Fibroblast of the aortic adventitia (primary cell): ENCODE measurements at regions not wholly inside any gene's neighbourhood (a gene's known extent, or its start where the extent isn't known, plus 50 kb on each side); places are given as distances from the start of the nearest gene placed in this dataset.
"Not testable (repeated sequence)": the region's sequence is repeated elsewhere in the genome, so short reads cannot be mapped to it uniquely, and the experiment has no call there.

Source experiments
- DNase-seq: peaks from one replicate; pipeline ENCODE4 v3.0.0-alpha.2; 2010; ENCODE audit warnings: low read depth
- H3K4me3 ChIP-seq: 2 replicates; pipeline ENCODE4 v1.5.1; 2011; ENCODE audit warnings: low read depth, mild to moderate bottlenecking, control low read depth, low read length, moderate library complexity
- TF ChIP-seq, protein P1 (sequence below): IDR thresholded peaks from 2 replicates; pipeline ENCODE4 v1.5.1; 2011; ENCODE audit warnings: mild to moderate bottlenecking, low read length, control low read depth, inconsistent platforms; ENCODE audit not compliant: insufficient read depth

DNA sequence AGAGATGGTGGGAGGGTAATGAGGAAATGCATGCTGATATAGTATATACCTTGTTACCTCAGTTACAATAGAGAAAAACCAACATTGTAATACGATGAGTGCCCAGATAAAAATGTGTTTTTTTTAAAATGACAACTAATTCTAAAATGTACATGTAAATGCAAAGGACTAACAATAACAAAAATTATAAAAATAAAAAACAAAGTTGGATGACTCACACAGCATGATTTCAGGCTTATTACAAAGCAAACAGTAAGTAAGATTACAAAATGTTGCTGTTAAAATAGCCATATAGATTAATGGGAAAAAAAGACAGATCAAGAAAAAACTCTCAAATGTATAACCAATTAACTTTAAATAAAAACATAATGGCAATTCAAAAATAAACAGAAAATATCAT is 1099.4 kb downstream of the FSCB start:
- TF ChIP-seq, protein P1, sequence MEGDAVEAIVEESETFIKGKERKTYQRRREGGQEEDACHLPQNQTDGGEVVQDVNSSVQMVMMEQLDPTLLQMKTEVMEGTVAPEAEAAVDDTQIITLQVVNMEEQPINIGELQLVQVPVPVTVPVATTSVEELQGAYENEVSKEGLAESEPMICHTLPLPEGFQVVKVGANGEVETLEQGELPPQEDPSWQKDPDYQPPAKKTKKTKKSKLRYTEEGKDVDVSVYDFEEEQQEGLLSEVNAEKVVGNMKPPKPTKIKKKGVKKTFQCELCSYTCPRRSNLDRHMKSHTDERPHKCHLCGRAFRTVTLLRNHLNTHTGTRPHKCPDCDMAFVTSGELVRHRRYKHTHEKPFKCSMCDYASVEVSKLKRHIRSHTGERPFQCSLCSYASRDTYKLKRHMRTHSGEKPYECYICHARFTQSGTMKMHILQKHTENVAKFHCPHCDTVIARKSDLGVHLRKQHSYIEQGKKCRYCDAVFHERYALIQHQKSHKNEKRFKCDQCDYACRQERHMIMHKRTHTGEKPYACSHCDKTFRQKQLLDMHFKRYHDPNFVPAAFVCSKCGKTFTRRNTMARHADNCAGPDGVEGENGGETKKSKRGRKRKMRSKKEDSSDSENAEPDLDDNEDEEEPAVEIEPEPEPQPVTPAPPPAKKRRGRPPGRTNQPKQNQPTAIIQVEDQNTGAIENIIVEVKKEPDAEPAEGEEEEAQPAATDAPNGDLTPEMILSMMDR = no peak
- no peak overlapping the region for H3K4me3 ChIP-seq
- DNase-seq = no peak

DNA sequence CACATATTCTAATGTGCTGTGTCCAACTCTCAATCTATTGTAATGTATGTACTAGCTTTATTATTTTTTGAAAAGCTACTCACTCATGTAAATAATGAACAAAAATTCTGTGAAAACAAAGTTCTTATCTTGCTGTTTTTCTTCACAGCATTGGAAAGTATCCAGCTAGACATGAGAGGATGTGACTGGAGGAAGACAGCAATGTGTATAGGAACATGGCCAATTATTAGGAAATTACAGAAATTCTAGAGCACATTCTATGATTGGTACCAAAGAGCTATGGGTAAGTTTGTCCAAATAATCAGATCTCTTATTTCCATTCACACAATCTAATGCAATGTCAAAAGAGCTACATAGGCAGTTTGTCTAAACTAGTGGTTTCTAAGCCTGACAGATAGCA is 1100.2 kb downstream of the FSCB start:
- DNase-seq = no peak
- no peak overlapping the region for H3K4me3 ChIP-seq
- TF ChIP-seq, protein P1 = no peak

DNA sequence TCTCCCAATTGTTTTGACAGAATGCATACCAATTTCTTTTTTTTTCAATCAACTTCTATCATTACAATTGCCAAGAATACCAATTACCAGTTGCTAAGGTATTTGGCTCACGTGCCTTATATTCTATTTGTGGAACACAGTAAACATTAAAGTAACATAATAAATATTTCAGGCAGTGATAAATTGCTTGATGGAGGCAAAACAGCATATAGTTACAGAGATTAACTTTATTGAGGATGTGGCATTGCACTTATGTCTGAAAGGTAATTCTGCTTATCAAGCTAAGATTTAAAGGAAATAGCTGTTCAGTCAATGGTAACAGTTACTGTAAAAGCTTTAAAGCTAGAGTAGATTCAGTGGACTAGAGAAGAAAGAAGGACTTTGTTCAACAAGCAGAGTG is 1107.8 kb downstream of the FSCB start:
- H3K4me3 ChIP-seq = no peak overlapping the region
- DNase-seq = no peak
- TF ChIP-seq, protein P1 = no peak

DNA sequence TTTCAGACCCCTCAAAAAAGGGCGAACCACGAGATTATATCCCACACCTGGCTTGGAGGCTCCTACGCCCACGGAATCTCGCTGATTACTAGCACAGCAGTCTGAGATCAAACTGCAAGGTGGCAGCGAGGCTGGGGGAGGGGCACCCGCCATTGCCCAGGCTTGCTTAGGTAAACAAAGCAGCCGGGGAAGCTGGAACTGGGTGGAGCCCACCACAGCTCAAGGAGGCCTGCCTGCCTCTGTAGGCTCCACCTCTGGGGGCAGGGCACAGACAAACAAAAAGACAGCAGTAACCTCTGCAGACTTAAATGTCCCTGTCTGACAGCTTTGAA is 1136.6 kb downstream of the FSCB start:
- H3K4me3 ChIP-seq, DNase-seq: not testable (repeated sequence)

DNA sequence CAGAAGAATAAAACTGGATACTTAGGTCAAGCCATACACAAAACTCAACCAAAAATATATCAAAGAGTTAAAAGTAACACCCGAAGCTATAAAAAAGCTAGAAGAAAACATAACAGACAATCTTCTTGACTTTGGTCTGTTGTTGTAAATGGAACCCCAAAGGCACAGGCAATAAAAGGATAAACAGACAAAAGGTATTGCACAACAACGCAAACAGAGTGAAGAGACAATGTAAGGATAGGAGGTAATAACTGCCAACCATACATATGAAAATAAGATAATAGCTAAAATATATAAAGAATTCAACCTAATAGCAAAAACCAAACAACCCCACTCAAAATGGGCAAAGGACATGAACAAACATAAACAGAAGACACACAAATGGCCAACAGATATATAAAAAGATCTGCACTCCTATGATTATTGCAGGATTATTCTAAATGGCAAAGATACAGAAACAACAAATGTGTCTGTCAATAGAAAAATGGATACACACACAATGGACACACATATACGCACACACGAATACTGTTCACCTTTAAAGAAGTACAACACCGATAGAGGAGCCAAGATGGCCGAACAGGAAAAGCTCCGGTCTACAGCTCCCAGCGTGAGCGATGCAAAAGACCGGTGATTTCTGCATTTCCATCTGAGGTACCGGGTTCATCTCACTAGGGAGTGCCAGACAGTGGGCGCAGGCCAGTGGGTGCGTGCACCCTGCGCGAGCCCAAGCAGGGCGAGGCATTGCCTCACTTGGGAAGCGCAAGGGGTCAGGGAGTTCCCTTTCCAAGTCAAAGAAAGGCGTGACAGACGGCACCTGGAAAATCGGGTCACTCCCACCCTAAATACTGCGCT is 1137.1 kb downstream of the FSCB start:
- H3K4me3 ChIP-seq = no peak overlapping the region
- TF ChIP-seq, protein P1 = no peak

DNA sequence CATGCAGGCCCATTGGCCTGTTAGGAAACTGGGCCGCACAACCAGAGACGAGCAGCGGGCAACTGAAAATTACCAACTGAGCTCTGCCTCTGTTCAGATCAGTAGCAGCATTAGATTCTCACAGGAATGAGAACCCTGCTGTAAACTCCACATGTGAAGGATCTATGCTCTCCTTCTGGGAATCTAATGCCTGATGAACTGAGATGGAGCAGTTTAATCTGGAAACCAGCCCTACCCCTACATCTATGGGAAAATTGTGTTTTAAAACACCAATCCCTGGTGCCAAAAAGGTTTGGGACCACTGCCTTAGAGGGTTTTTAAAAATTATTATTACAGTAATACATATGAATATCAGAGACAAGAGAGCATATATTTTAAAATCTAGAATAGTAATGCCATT is 1144.5 kb downstream of the FSCB start:
- TF ChIP-seq, protein P1 = no peak
- no peak overlapping the region for H3K4me3 ChIP-seq
- DNase-seq = no peak

More for the DNA sequence above, 1137.1 kb downstream of the FSCB start:
- DNase-seq = no peak

DNA sequence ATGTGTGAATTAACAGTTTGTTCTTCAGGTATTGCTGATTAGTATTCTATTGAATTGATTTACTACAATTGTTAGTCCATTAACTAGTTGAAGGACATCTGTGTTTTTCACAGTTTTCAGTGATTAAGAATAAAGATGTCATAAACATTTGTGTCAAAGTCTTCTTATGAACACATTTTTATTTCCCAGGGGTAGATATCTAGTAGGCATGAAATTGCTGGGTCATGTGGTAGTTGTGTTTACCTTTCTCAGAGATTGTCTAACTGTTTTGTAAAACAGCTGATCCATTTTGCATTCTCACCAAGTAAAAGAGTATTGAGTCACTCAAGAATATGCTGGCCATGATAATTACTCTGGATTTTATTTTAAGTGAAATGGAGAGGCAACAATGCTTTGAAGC is 1145.3 kb downstream of the FSCB start:
- H3K4me3 ChIP-seq = no peak overlapping the region
- TF ChIP-seq, protein P1 = no peak

More for the DNA sequence above, 1145.3 kb downstream of the FSCB start:
- no peak for DNase-seq
